Heart left ventricle (tissue), 16 donors: ENCODE measurements at regions not wholly inside any gene's neighbourhood (a gene's known extent, or its start where the extent isn't known, plus 50 kb on each side); places are given as distances from the start of the nearest gene placed in this dataset.

Source experiments
- ATAC-seq, 4 donors: fragments of 200-7000 bp; cut with Tn5 transposase; one replicate each; pipeline ENCODE4 v1.9.1; 2020 to 2022; ENCODE audit warnings: moderate library complexity in 4 of 4, mild to moderate bottlenecking in 3 of 4, moderate number of reproducible peaks in 1 of 4
- DNase-seq, 5 donors: peaks; one replicate each; pipeline ENCODE4 v3.0.0-alpha.2; 2020
- H3K27ac ChIP-seq, 12 donors: fragments of 200-600 bp; sonication (generic) in 4 of 12; one replicate each; pipeline versions ENCODE4 v1.5.0 to v1.8.0; 2016 to 2022; ENCODE audit warnings: mild to moderate bottlenecking in 2 of 12
- H3K27me3 ChIP-seq, 9 donors: fragments of 200-600 bp; sonication (generic) in 2 of 9; one replicate each; pipeline versions ENCODE4 v1.5.1 to v1.8.0; 2016 to 2022; ENCODE audit warnings: mild to moderate bottlenecking in 3 of 9
- H3K36me3 ChIP-seq, 9 donors: fragments of 200-600 bp; sonication (generic) in 2 of 9; one replicate each; pipeline versions ENCODE4 v1.5.0 to v1.8.0; 2018 to 2022; ENCODE audit warnings: mild to moderate bottlenecking in 2 of 9
- H3K4me1 ChIP-seq, 12 donors: fragments of 200-600 bp; sonication (generic) in 4 of 12; one replicate each; pipeline versions ENCODE4 v1.5.0 to v1.8.0; 2016 to 2022; ENCODE audit warnings: mild to moderate bottlenecking in 3 of 12
- H3K4me3 ChIP-seq, 12 donors: fragments of 200-600 bp; sonication (generic) in 4 of 12; one replicate each; pipeline versions ENCODE4 v1.5.0 to v1.8.0; 2017 to 2022; ENCODE audit warnings: mild to moderate bottlenecking in 9 of 12, moderate library complexity in 4 of 12
- H3K9me3 ChIP-seq, 12 donors: fragments of 200-600 bp; sonication (generic) in 4 of 12; one replicate each; pipeline versions ENCODE4 v1.5.0 to v1.8.0; 2016 to 2022; ENCODE audit warnings: mild to moderate bottlenecking in 1 of 12
- POLR2A ChIP-seq, 2 donors: fragments of 450-650 bp; IDR thresholded peaks; one replicate each; pipeline ENCODE4 v1.6.1; 2017; ENCODE audit warnings: antibody characterized with exemption in 2 of 2, mild to moderate bottlenecking in 2 of 2, moderate library complexity in 2 of 2
- WGBS, 4 donors: extraction: QIAGEN DNeasy Blood & Tissue Kit in 2 of 4; methylation state at CpG; one replicate each; pipeline versions ENCODE4 v1.1.5 to v1.1.7; 2013 to 2018; 5-methylcytosine and 5-hydroxymethylcytosine counted together
- intact Hi-C, 10 donors: fragments of 100-400 bp; cut with DNase I; formaldehyde crosslinking; loops; one replicate each; pipeline versions ENCODE4 v1.11.1 to v1.14.2; 2022
- TF ChIP-seq, protein P1 (sequence below), 12 donors: fragments of 200-600 bp; sonication (generic) in 4 of 12; IDR thresholded peaks; one replicate each; pipeline versions ENCODE4 v1.5.0 to v1.8.0; 2018 to 2022; ENCODE audit warnings: antibody characterized with exemption in 12 of 12, mild to moderate bottlenecking in 5 of 12
- donor health status: ischemic (EF 13 %, LVEDD 7.1; RV severe dilation, severe dysfunction).
- donor health status: healthy with polysubstance abuse.
- donor health status: DM: no; HTN: yes; CAD: no.
- donor health status: DM: no; HTN: no; CAD: no.
- donor health status: ischemic (EF 25% LVEDD 6.9; RV normal size, moderate dysfunction).
- donor health status: ischemic (EF 25% LVEDD 5.7; RV mildly dilated, moderate dysfunction).
- donor health status: healthy.
- donor health status: DM: yes; HTN: yes; CAD: no.
- donor health status: ischemic (EF 35%, LVEDD 5.7; RV mildly dilated, moderate dysfunction).
- donor health status: nonischemic (EF 11% LVEDD 7.7; RV severe dilation, severe dysfunction).
- donor health status: DM: yes; HTN: yes; CAD: no.
- donor health status: PGD.
- donor health status: ischemic (EF 29% LVEDD 5.4; RV normal size, mild dysfunction).
- donor health status: nonischemic (EF 23%, LVEDD 6.1; RV moderate dilation, normal function).

DNA sequence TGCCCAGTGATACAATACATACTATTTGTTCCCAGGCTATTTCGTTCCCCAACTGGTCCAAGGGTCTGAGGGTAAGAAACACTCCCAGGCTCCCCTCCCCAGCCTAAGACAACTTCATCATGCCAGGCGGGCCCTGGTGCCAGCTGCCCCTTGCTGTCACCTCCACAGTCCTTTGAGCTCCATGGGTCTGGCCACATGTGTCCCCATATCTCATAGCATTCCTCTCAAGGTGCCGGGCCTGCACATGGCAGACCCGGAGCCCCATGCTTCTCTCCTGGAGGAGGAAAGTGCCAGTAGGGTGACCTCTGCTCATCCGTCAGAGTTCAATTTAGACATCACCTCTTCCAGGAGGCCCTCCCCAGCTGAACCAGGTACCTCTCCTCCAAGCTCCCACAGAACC is 120.5 kb downstream of the C5orf15 start:
- WGBS, 4 donors, result 89 to 96% (median 92%) methylated on average over 5 of the region's 5 CpGs
- DNase-seq (no peak), ATAC-seq (no peak)
- TF ChIP-seq, protein P1, sequence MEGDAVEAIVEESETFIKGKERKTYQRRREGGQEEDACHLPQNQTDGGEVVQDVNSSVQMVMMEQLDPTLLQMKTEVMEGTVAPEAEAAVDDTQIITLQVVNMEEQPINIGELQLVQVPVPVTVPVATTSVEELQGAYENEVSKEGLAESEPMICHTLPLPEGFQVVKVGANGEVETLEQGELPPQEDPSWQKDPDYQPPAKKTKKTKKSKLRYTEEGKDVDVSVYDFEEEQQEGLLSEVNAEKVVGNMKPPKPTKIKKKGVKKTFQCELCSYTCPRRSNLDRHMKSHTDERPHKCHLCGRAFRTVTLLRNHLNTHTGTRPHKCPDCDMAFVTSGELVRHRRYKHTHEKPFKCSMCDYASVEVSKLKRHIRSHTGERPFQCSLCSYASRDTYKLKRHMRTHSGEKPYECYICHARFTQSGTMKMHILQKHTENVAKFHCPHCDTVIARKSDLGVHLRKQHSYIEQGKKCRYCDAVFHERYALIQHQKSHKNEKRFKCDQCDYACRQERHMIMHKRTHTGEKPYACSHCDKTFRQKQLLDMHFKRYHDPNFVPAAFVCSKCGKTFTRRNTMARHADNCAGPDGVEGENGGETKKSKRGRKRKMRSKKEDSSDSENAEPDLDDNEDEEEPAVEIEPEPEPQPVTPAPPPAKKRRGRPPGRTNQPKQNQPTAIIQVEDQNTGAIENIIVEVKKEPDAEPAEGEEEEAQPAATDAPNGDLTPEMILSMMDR (IDR thresholded peaks at IDR 0.05), result no peak
- Histone ChIP-seq H3K27ac (no peak overlapping the region), H3K9me3 (no peaks in the 10 kb centered on the region), H3K4me3 (no peak overlapping the region), H3K27me3 (peaks cover 0 to 6% (median 0%) of the 10 kb centered on the region in 9 donors), H3K36me3 (no peaks in the 10 kb centered on the region), H3K4me1 (peaks cover 0 to 8% (median 0%) of the 10 kb centered on the region in 12 donors)
- intact Hi-C loops, result no loop called here

DNA sequence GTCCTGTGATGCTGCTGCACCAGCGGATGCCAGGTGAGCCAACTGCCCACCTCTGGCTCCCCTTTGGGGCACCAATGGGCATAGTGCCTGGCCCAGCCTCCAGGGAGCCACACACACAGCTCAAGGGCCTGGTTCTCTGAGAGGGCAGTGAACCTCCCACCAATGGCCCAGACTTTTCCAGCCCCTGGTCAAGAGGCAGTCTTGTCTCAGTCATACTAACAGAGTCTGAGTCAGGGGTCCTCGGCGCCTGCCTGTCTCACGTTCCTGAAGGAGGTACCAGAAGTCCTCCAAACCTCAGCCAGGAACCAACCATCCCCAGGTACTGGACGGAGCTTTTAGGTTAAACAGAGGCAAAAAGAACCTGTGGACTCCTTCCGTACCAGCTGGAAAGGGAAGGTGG is 121.1 kb downstream of the C5orf15 start:
- ATAC-seq (no peak), DNase-seq (no peak)
- H3K27me3 ChIP-seq, result peaks cover 0 to 6% (median 0%) of the 10 kb centered on the region in 9 donors
- H3K36me3 ChIP-seq, result no peaks in the 10 kb centered on the region
- no peak overlapping the region for H3K4me3 ChIP-seq
- TF ChIP-seq, protein P1 (IDR thresholded peaks at IDR 0.05), result no peak
- TF ChIP-seq POLR2A (IDR thresholded peaks at IDR 0.05), result no peak
- H3K9me3 ChIP-seq, result no peaks in the 10 kb centered on the region
- 88 to 97% (median 91%) methylated on average over 6 of the region's 6 CpGs for WGBS, 4 donors
- peaks cover 0 to 8% (median 0%) of the 10 kb centered on the region in 12 donors for H3K4me1 ChIP-seq
- intact Hi-C loops, result no loop called here
- H3K27ac ChIP-seq, result no peak overlapping the region

DNA sequence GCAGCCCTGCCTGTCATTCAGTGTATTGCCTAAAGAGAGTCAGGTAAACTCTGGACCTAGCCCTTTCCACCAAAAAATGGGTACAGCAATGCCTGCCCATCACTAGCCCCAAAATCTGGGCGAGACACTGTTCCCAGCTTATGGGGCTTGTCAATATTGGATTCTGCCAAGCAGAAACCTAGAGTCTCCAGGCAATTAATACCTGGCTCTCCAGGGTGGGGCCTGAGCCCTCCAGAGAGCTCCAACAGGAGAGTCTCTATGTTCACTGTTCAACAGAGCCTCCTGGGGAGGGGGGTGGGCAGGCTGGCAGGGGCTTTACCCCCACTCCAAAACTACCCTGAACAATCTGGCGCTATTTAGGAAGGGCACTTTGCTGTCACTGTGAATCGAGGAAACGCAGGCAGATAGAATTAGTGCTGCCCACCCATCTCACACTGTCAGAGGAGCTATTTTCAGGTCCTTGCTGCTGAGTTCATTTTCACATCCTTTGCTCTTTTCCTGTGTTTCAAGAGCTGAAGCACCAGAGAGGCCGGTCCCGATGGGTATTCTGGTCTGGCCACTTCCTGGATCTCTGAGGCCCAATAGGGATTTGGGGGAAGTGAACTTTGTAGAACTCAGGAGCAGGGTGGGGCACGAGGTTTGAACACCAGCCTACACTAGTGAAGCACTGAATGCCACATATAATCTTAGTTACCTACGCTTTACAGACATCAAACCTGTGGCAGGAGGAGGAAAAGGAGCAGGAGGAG is 121.8 kb downstream of the C5orf15 start:
- 51 to 67% (median 59%) methylated on average over 8 of the region's 8 CpGs for WGBS, 4 donors
- intact Hi-C loops, result no loop called here
- no peak for TF ChIP-seq POLR2A (IDR thresholded peaks at IDR 0.05)
- TF ChIP-seq, protein P1 (IDR thresholded peaks at IDR 0.05), result no peak

DNA sequence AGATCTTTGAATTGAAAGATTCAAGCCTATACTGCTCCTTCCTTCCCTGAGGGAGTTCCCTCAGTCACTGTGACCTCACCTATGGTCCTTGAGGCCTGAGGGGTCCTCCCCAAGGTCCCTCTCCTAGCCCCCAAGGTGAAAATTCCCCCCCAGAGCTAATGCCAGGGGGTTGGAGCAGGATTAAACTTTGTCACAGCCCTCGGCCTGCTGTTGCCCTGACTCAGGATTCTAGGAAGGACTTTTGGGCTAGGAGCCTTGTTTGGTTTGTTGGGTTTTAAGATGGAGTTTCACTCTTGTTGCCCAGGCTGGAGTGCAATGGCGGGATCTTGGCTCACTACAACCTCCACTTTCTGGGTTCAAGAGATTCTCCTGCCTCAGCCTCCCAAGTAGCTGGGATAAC is 123.2 kb downstream of the C5orf15 start:
- DNase-seq, result no peak
- Histone ChIP-seq H3K4me3 (no peak overlapping the region), H3K36me3 (no peaks in the 10 kb centered on the region), H3K27ac (no peak overlapping the region), H3K9me3 (no peaks in the 10 kb centered on the region), H3K4me1 (peaks cover 0 to 8% (median 0%) of the 10 kb centered on the region in 12 donors), H3K27me3 (peaks cover 0 to 6% (median 0%) of the 10 kb centered on the region in 9 donors)
- ATAC-seq, result no peak
- intact Hi-C loops, result no loop called here
- 86 to 100% (median 94%) methylated on average over 1 to 2 of the region's 2 CpGs for WGBS, 4 donors
- TF ChIP-seq, protein P1 (IDR thresholded peaks at IDR 0.05), result no peak
- no peak for TF ChIP-seq POLR2A (IDR thresholded peaks at IDR 0.05)

More for the DNA sequence above, 121.8 kb downstream of the C5orf15 start:
- ATAC-seq (no peak), DNase-seq (no peak)
- H3K4me3 ChIP-seq, result no peak overlapping the region
- peaks cover 0 to 6% (median 0%) of the 10 kb centered on the region in 9 donors for H3K27me3 ChIP-seq
- H3K27ac ChIP-seq, result no peak overlapping the region
- H3K36me3 ChIP-seq, result no peaks in the 10 kb centered on the region
- H3K9me3 ChIP-seq, result no peaks in the 10 kb centered on the region
- H3K4me1 ChIP-seq, result peaks cover 0 to 8% (median 0%) of the 10 kb centered on the region in 12 donors
